NCI-H2227 (cell line): ENCODE measurements at regions not wholly inside any gene's neighbourhood (a gene's known extent, or its start where the extent isn't known, plus 50 kb on each side); places are given as distances from the start of the nearest gene placed in this dataset.

Source experiments
- DNase-seq: peaks from one replicate; lab custom pipeline; 2025; ENCODE audit not compliant: unreplicated experiment; lab: John Stamatoyannopoulos, UW

DNA sequence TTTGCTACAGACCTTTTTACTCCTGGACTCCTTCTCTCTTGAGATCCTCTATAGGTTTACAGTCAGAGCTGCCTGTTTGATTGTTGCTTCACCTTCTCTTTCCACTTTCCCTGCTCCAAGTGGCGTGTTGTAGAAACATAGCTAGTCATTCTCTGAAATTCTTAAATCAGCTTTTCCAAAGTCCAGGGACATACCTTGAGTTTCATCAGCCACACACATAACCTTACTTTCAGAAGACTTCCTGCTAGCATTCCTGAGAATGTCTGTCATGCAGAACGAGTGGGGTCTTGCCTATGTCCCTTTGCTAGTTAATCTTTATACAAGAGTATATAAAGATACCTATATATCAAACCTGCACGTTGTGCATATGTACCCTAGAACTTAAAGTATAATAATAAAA is 230.3 kb upstream of the ZNF462 start:
- DNase-seq, result no peak

DNA sequence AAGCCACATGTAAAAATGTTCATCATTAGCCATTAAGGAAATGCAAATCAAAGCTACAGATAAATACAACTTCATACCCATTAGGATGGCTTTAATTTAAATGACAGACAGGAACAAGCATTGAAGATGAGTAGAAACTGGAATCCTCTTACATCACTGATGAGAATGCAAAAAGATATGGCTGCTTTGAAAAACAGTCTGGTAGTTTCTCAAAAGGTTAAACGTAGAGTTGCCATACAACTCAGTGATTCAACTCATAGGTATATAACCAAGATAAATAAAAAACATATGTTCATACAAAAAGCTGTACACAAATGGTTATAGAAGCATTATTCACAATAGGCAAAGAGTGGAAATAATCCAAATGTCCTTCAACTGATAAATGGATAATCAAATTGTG is 228.8 kb upstream of the ZNF462 start:
- DNase-seq, result no peak

DNA sequence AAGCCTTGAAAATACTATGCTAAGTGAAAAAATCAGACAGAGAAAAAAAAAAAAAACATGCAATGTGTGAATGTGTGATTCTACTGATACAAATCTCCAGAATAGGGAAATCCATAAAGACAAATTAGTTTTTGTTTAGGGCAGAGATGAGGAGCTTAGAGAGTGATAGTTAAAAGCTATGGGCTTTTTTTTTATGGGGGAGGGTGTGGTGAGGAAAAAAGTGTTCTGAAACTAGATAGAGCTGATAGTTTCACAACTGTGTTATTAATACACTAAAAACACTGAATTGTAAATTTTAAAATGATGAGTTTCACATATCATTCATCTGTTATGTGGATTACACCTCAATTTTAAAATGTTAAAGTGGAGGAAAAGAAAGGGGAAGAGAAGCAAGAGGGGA is 228.3 kb upstream of the ZNF462 start:
- no peak for DNase-seq

DNA sequence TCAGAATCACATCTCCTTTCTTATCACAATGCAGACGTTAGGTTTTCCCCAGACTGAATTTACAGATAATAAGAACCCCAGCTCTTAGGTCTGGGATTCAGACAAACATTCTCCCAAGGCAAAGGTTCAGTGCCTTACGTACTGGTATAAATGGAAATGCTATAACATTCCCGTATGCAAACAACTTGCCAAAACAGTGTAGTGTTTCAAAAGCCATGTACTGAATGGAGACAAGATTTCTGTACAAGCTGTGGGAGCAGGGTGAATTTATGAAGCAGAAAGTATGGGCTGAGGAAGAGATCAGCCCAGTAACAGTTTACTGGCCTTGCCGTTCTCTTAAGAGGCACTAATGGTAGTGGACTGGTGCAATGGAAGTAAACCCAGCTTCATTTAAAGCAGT is 225.5 kb upstream of the ZNF462 start:
- DNase-seq, result no peak

DNA sequence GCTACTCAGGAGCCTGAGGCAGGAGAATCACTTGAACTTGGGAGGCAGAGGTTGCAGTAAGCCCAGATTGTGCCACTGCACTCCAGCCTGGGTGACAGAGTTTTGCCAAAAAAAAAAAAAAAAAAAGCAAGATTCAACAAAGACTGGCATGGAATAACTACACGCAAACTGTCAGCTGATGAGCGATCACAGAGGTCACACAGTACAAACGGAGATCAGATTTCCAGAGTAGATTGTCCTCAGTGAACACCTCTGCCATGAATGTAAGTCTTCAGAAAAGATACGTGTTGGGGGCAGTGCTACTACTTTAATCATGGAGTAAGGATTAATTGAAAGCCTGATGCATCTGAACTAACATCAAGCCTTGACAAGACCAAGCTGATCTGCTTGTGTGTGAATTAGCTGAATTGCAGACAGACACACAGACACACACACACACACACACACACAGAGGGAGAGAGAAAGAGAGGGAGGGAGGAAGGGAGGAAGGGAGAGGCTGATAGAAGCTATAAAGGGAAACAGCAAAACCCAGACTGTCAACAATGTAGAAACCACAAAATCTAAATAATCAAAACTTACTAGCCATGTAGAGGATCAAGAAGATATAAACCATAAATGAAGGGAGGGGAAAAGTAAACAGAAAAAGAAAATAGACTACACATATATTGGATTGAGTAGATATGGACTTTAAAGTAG is 222.9 kb upstream of the ZNF462 start:
- no peak for DNase-seq

DNA sequence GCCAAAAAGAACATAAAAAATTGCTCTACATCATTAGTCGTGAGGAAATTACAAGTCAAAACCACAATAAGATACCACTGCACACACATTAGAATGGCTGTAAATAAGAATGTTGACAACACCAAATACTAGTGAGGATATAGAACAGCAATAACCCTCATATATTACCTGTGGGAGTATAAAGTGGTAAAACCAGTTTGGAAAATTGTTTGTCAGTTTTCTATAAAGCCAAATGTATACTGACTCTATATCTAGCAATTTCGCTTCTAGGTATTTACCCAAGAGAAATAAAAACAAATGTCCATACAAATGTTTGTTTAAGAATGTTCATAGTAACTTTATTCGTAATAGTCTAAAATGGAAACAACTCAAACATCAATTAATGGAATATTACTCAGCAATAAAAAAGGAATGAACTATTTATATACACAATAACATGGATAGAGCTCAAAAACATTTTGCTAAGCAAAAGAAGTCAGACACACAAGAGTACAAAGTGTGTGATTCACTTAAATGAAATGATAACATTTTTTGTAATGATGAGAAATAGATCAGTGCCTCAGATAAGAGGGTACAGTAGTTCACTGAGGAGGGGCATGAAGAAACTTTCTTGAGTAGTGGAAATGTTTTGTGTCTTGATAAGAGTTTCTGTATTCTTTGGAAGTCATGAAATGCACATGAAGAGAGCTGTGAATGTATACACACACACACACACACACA is 219.6 kb upstream of the ZNF462 start:
- no peak for DNase-seq

DNA sequence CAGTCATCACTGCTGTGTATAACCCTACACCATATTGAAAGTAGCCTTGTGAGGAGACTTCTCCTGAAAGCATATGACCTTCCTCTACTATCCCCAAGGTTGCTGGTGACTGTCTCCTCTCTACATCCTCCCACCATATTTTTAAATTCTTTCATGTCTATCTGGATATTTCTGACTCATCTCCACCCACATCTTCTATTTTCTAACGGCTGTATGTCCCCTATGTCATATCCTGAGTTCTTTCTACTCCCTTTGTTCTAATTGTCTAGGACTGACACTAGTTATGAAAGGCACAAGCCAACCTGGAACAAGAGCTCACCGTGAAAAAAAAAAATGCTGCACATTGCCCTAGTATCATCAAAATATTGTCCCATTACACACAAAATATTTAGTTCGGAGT is 218.3 kb upstream of the ZNF462 start:
- no peak for DNase-seq

DNA sequence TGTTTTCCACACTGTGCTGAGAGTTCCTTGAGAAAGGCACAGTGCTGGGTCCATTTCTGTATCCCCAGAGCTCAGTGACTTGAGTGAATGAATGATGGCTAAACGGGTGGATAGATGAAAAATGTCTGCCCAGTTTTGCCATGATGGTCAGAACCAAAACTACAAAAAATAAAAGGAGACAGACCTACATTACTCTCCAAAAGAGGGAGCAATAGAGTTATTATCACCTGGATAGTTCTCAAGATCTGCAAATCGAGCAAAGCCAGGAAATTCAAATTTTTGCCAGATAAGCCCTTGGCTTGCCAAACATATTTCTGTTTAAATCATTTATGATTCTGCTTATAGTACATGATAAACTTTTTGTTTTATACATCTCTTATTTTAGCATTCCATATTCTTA is 214.2 kb upstream of the ZNF462 start:
- DNase-seq, result no peak

DNA sequence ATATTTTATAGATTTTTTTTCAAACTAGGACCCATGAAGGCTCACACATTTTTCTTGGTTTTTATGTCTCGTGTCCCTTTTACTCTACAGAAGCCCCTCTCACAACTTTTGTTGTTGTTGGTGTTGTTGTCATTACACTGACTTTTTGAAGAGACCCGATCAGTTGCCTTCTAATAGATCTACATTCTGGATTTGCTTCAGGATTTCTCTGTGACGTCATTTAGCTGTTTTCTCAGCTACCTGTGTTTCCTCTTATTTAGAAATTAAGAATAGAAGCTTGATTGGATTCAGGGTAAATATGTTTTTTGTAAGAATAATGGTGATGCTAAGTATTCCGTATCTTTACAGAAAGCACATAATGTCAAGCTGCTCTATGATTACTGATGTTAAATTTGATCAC is 213.3 kb upstream of the ZNF462 start:
- DNase-seq, result no peak

DNA sequence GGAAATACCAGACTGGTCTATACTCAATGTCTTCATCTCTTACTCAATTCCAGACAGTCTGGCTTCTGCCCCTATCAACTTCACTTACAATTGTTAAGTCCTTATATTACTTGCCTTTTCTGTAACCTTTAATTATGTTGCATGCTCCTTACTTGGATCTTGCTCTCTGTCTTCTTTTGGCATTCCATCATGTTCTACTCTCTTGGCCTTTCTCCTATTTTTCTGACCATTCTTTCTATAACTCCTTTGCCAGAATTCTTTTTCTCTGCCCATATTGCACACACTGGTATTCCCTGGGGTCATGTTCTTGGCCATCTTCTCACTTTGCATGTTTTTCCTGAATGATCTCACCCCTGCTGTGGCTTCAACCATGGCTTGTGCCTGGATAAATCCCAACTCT is 209.8 kb upstream of the ZNF462 start:
- DNase-seq, result no peak

DNA sequence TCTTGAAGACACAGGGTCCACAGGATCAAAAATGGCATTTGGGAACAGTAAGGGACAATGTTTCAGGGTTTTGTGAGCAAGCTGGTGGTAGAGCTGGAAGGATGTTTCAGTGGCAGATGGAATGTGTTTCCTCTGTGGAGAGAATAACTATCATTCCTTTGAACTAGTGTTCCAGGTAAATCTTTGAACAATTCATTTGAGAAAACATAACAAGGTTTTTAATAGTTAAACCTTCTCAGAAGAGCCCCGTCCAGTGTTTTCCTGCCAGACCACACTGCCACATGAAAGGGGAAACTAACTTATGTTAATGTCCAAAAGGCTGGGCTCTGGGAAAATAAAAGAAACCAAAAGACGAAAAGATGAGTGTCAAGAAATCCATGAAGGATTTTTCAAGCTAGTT is 207.0 kb upstream of the ZNF462 start:
- no peak for DNase-seq

DNA sequence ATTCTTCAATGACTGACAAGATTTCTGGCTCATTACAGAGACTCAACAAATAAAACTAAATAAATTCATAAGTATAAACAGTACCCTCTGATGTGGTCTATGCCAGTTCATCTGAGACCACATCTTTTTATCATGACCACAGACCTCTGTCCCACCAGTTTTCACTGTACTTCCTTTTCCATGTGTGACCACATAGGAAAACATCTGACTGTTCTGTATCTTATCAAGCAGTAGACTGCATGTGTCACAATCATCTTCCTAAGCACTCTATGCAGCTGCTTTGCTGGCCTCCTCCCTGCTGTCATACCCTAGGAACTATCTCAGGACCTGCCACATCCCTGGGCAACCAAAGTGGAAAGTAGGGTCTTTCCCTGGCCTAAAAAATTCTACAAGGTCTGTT is 205.0 kb upstream of the ZNF462 start:
- no peak for DNase-seq

DNA sequence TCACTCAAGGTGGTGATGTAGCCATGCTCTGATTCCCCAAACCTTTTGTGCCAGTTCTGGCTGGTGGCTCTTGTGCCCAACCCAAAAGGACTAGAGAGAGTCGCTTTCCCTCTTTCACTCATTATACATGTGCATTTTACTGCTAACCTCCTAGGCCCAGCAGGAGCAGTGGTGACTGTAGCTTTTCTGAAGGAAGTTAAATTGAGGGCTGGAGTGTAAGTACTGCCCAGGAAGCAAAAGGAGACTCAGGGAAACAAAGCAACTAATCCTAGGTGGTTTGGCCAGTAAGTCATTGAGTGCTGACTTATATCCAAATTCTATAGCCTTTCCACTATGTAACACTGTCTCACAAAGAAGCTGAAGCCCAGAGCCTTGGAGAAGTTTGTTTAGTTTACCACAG is 194.4 kb upstream of the ZNF462 start:
- no peak for DNase-seq

DNA sequence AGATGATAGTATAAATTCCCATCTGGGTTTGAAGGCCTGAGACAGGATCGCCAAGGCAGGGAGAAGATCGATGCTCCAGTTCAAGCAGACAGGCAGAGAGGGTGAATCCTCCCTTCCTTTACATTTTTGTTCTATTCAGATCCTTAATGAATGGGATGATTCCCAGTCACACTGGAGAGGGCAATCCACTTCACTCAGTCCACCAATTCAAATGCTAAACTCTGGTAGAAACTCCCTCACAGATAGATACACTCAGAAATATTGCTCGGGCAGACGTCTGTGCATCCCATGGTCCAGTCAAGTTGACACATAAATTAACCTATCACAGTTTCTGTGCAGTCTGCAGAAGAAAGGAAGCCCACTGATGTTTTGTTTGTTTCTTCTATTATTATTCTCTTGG is 193.1 kb upstream of the ZNF462 start:
- no peak for DNase-seq

DNA sequence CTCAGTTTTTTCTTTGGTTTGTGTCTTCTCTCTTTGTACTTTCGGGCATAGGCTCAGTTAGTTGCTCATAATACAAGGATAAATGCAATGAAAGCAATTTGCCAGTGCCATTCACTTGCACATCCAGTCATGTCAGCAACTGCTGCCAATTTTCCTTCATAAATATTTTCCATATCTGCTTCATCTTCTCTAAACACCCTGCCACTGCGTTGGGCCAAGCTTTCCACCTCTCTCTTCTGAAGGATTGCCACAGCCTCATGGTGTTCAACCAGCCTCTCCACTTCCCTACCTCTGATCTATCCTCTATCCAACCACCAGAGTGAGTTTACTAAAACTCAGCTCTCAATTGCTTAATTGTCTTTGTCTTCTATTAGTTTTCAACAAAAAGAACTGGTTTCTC is 192.5 kb upstream of the ZNF462 start:
- no peak for DNase-seq

DNA sequence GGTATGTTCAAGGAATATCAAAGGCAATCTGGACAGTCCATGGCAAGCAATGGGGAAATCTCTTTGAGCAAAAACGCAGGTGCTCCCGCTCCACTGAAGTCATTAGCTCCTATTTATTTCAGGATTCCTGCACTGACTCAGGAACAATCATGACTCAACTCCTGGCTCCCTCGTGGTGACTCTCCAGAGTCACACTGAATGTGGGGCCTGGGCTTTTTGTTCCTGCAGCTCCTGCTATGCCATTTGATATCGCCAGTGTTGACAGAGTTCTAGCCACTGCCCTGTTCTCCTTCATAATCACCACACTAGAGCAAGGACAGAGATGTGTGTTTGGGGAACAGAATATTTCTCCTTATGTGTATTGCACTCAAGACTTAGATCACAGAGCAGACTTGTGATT is 187.2 kb upstream of the ZNF462 start:
- DNase-seq, result no peak

DNA sequence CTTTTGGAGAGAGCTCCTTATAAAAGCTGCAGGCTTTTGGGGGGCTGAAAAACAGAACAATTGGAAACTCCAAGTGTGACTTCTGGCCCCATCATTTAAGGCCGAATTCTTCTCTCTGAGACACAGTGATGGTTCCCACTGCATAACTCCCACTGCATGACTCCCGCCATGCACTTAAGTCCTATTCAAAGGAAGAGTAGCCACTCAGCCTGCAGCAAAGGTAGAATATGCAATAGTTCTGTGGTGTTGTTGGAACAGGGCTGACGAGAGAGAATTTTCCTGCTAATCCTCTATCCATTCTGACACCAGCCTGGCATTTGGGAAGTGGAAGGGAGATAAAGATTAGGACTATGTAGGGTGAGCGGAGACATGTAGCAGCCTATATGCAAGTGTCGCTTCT is 185.6 kb upstream of the ZNF462 start:
- DNase-seq, result no peak

DNA sequence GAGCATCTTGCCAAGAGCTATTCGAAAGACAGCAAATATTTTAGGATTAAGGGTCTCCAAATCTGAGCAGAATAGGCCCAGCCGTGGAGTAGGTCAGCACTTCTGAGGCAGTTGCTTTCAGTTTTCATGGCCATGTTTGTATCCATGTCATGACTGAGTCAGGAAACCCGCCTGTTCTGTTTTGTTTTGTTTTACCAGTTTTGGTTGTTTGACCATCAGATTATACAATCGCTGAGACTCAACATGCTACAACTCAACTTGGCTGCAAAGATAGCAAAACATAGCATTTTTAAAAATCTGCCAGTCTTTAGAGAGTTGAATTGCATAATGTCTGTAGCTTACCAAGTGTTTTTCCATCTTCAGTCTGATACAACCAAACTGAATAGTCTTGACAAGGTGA is 185.1 kb upstream of the ZNF462 start:
- DNase-seq, result no peak

DNA sequence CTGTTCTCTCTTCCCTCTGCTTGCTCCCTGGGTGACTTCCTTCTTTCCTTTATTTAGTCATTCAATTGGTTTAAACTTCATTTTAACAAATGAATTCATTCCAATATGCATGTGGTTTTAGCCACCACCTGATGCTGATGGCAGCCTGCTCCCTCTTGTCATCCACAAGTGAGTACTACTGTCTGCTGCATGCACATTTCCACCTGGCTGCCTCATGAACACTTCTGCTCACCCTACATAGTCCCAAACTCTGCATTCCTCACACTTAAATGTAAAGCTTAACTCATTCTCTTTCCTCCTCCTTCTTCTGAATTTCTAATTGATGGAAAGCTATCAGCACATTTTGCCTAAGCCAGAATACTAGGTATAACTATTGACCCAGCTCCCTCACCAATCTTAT is 184.7 kb upstream of the ZNF462 start:
- no peak for DNase-seq

DNA sequence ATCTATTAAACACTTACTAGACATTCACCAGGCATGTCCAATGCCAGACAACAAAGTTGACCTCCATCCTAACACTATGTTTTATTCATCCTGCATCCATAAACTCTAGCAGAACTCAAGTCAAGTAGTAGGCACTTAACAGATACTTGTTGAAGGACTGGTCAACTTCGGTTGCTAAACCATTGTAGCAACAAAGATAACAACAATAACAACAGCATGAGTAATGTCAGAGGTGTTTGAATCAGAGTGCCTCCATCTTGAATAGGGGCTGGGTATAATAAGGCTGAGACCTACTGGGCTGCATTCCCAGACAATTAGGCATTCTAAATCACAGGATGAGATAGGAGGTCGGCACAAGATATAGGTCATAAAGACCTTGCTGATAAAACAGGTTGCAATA is 180.5 kb upstream of the ZNF462 start:
- DNase-seq, result no peak

DNA sequence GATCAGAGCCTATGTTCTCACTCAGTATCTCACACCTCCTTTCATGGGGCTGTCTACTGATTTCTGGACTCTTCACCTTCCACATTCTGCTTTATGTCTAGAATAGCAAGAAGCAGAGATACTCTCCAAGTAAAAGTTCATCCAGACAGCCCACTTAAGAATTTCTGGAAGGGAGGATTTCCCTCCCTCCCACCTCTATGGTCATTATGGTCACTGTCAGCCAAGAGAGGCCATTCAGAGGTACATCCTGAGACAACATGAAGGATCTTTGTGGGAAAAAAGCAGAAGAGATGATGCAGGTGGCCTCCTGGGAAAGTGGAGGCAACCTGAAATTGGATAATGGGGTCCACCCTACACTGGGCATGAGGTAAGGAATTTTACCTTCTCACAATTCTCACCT is 179.5 kb upstream of the ZNF462 start:
- DNase-seq, result no peak

DNA sequence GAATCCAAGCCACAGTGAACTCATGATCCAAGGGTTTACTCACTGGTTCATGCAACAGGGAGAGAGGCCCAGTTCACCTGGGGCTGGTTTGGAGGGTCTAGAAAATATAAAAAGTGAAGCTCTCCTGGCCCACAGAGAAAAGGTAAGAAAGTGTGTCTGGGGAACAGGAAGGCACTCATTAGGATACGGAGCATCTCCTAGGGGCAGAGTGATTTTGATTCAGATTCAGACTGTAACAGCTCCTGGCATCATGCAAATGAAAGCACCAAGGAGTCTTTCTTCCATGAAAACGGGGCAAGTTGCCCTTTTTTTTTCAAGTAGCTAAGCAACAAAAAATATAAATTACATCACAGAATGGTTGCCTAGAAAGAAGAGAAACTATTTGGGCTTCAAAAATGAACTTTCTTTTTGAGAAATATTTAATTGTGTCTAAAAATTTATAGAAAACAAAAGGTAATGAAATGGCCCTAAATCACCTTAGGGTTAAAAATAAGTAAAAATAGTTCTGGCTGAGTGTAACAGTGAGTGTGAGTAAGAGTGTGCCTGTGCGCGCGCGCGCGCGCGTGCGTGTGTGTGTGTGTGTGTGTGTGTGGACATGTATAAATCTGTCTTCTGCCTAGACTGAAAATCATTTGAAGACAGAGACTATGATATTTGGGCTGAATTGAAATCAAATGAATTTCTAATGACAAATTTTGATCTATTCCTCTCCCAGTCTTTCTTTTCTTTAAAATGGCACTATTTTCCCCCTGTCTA is 177.8 kb upstream of the ZNF462 start:
- no peak for DNase-seq
